Right lobe of liver (tissue), 6 donors: ENCODE measurements at regions not wholly inside any gene's neighbourhood (a gene's known extent, or its start where the extent isn't known, plus 50 kb on each side); places are given as distances from the start of the nearest gene placed in this dataset.

Experiments used
- ATAC-seq, 4 donors: fragments of 200-7000 bp; cut with Tn5 transposase; one replicate each; pipeline ENCODE4 v1.9.1; 2020; ENCODE audit warnings: mild to moderate bottlenecking in 4 of 4, moderate library complexity in 4 of 4
- DNase-seq, 3 donors: peaks; one replicate each; pipeline ENCODE4 v3.0.0-alpha.2; 2020
- H3K27ac ChIP-seq, 3 donors: fragments of 200-600 bp; one replicate each; pipeline ENCODE4 v1.8.0; 2022
- H3K27me3 ChIP-seq, 2 donors: fragments of 200-600 bp; one replicate each; pipeline ENCODE4 v1.8.0; 2022
- H3K36me3 ChIP-seq, 4 donors: fragments of 200-600 bp; sonication (generic) in 1 of 4; one replicate each; pipeline versions ENCODE4 v1.5.1 to v1.8.0; 2017 to 2022; ENCODE audit warnings: control low read depth in 1 of 4
- H3K4me1 ChIP-seq, 4 donors: fragments of 200-600 bp; sonication (generic) in 1 of 4; one replicate each; pipeline versions ENCODE4 v1.5.1 to v1.8.0; 2017 to 2022; ENCODE audit warnings: control low read depth in 1 of 4
- H3K4me3 ChIP-seq, 3 donors: fragments of 200-600 bp; one replicate each; pipeline ENCODE4 v1.8.0; 2022
- H3K9me3 ChIP-seq, 4 donors: fragments of 200-600 bp; sonication (generic) in 1 of 4; one replicate each; pipeline versions ENCODE4 v1.5.1 to v1.8.0; 2017 to 2022; ENCODE audit warnings: control low read depth in 1 of 4
- POLR2A ChIP-seq: fragments of 450-650 bp; IDR thresholded peaks from one replicate; pipeline ENCODE4 v1.6.1; 2017; ENCODE audit warnings: antibody characterized with exemption, mild to moderate bottlenecking
- WGBS: methylation state at CpG from one replicate; pipeline ENCODE4 v1.1.6; 2018; ENCODE audit warnings: low coverage, low lambda C conversion rate; ENCODE audit not compliant: insufficient coverage; ENCODE audit errors: missing lambda C conversion rate; 5-methylcytosine and 5-hydroxymethylcytosine counted together
- intact Hi-C, 2 donors: fragments of 100-400 bp; cut with DNase I; formaldehyde crosslinking; loops; one replicate each; pipeline versions ENCODE4 v1.11.2 to v1.14.1; 2022
- TF ChIP-seq, protein P1 (sequence below), 4 donors: fragments of 200-600 bp in 3 of 4; fragments of 450-650 bp in 1 of 4; IDR thresholded peaks; one replicate each; pipeline versions ENCODE4 v1.5.1 to v1.8.0; 2016 to 2022; ENCODE audit warnings: antibody characterized with exemption in 4 of 4, mild to moderate bottlenecking in 2 of 4
- donor health status: DM: no; HTN: yes; CAD: no.
- donor health status: DM: no; HTN: no; CAD: no.
- donor health status: DM: no; HTN: no; CAD: no.
- donor health status: DM: no; HTN: yes; CAD: no.
- donor health status: DM: no; HTN: yes; CAD: no.

DNA sequence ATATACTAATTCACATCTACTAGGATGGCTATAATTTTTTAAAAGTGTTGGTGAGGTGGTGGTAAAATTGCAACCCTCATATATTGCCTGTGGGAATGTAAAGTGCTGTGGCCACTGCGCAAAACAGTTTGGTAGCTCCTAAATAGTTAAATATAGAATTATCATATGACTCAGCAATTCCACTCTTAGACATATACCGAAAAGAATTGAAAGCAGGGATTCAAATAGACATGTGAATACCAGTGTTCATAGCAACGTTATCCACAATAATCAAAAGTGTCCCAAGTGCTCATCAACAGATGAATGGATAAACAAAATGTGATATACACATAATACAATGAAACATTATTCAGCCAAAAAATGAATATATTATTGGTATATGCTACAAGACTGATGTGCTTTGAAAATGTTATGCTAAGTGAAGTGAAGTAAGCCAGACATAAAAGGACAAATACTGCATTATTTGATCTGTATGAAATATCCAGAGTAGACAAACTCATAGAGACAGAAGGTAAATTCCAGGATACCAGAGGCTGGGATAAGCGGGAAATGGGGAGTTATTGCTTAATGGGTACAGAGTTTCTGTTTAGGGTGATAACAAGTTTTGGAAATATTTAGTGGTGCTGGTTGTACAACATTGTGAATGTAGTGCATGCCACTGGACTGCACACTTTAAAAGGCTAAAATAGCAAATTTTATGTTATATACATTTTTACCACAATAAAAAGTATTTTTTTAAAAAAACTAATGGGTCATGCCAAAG lies 342.5 kb downstream of the SEC16B start:
- ATAC-seq (peak in 2 of 4 donors; percentile 25 to 65), DNase-seq (no peak)
- intact Hi-C loops, result no loop called here
- Histone ChIP-seq H3K27ac (no peak overlapping the region), H3K36me3 (no peaks in the 10 kb centered on the region), H3K4me3 (no peak overlapping the region), H3K27me3 (no peaks in the 10 kb centered on the region), H3K4me1 (no peaks in the 10 kb centered on the region), H3K9me3 (no peaks in the 10 kb centered on the region)
- no peak for TF ChIP-seq POLR2A
- TF ChIP-seq, protein P1, sequence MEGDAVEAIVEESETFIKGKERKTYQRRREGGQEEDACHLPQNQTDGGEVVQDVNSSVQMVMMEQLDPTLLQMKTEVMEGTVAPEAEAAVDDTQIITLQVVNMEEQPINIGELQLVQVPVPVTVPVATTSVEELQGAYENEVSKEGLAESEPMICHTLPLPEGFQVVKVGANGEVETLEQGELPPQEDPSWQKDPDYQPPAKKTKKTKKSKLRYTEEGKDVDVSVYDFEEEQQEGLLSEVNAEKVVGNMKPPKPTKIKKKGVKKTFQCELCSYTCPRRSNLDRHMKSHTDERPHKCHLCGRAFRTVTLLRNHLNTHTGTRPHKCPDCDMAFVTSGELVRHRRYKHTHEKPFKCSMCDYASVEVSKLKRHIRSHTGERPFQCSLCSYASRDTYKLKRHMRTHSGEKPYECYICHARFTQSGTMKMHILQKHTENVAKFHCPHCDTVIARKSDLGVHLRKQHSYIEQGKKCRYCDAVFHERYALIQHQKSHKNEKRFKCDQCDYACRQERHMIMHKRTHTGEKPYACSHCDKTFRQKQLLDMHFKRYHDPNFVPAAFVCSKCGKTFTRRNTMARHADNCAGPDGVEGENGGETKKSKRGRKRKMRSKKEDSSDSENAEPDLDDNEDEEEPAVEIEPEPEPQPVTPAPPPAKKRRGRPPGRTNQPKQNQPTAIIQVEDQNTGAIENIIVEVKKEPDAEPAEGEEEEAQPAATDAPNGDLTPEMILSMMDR (IDR thresholded peaks at IDR 0.05), result no peak
- 86% methylated on average over 4 of the region's 4 CpGs for WGBS

DNA sequence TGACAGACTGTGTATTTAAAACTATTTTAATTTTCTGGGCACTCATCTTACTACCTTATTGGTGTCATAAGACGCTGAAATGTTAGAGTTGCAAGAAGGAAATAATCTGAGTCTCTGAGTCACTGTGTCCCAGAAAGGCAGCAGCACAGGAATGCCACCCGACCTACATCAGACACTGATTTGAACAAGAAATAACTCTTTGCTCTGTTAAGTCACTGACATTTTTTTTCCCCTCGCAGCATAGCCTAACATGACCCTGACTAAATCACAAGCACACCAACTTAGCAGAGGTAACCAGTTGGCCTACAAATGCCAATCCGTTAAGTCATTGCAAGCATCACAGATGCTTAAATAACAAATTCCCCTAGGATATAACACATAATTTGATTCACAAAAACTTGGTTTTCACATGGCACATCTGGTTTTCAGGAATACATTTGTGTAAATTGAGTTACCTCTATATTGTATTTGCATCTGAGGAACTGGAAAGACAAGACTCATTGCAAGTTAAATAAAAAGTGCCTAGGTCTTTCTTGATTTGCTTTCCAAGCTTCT lies 349.1 kb downstream of the SEC16B start:
- no peak for TF ChIP-seq POLR2A
- TF ChIP-seq, protein P1 (IDR thresholded peaks at IDR 0.05), result no peak
- H3K27me3 ChIP-seq, result no peaks in the 10 kb centered on the region
- no peaks in the 10 kb centered on the region for H3K9me3 ChIP-seq
- DNase-seq, result no peak
- H3K4me1 ChIP-seq, result no peaks in the 10 kb centered on the region
- no peak for ATAC-seq
- intact Hi-C loops, result no loop called here
- no peak overlapping the region for H3K27ac ChIP-seq
- H3K4me3 ChIP-seq, result no peak overlapping the region
- 82% methylated on average over 3 of the region's 4 CpGs for WGBS
- H3K36me3 ChIP-seq, result no peaks in the 10 kb centered on the region

GRCh38 chr1:177615251-177615650 lies 354.6 kb downstream of the SEC16B start:
- DNase-seq (no peak), ATAC-seq (no peak)
- H3K4me1 ChIP-seq, result no peaks in the 10 kb centered on the region
- H3K4me3 ChIP-seq, result no peak overlapping the region
- H3K36me3 ChIP-seq, result no peaks in the 10 kb centered on the region
- WGBS, result 76% methylated on average over 3 of the region's 3 CpGs
- TF ChIP-seq, protein P1 (IDR thresholded peaks at IDR 0.05), result no peak
- TF ChIP-seq POLR2A, result no peak
- H3K27me3 ChIP-seq, result no peaks in the 10 kb centered on the region
- H3K27ac ChIP-seq, result no peak overlapping the region
- H3K9me3 ChIP-seq, result no peaks in the 10 kb centered on the region
- intact Hi-C loops, result no loop called here

GRCh38 chr1:177611402-177611801 lies 358.5 kb downstream of the SEC16B start:
- Histone ChIP-seq H3K36me3 (no peaks in the 10 kb centered on the region), H3K4me3 (no peak overlapping the region), H3K4me1 (no peaks in the 10 kb centered on the region), H3K9me3 (no peaks in the 10 kb centered on the region), H3K27ac (no peak overlapping the region), H3K27me3 (no peaks in the 10 kb centered on the region)
- intact Hi-C loops, result no loop called here
- WGBS, result 89% methylated on average over 1 of the region's 1 CpG
- no peak for DNase-seq
- no peak for ATAC-seq
- TF ChIP-seq, protein P1 (IDR thresholded peaks at IDR 0.05), result no peak
- TF ChIP-seq POLR2A, result no peak
